VCaP (cell line): ENCODE measurements at regions not wholly inside any gene's neighbourhood (a gene's known extent, or its start where the extent isn't known, plus 50 kb on each side); places are given as distances from the start of the nearest gene placed in this dataset.

ENCODE experiments used
- H3K27ac ChIP-seq: fragments of 450-650 bp; 2 replicates; pipeline ENCODE4 v1.5.1; 2017
- CTCF ChIP-seq: fragments of 450-650 bp; conservative IDR thresholded peaks from 2 replicates; pipeline ENCODE4 v1.5.1; 2017; ENCODE audit warnings: mild to moderate bottlenecking, moderate library complexity

- no peak overlapping the region for H3K27ac ChIP-seq
- TF ChIP-seq CTCF = no peak
Observed at GRCh38 chr1:219294251-219294650, 120.6 kb downstream of the LYPLAL1 start.

- no peak overlapping the region for H3K27ac ChIP-seq
- no peak for TF ChIP-seq CTCF
Observed at GRCh38 chr1:219293410-219293809, 119.7 kb downstream of the LYPLAL1 start.

- H3K27ac ChIP-seq = no peak overlapping the region
- TF ChIP-seq CTCF = no peak
Observed at GRCh38 chr1:219292999-219293398, 119.3 kb downstream of the LYPLAL1 start.

GRCh38 chr1:219292341-219292740 is 118.7 kb downstream of the LYPLAL1 start:
- TF ChIP-seq CTCF = no peak

GRCh38 chr1:219289171-219289570 is 115.5 kb downstream of the LYPLAL1 start:
- no peak overlapping the region for H3K27ac ChIP-seq
- TF ChIP-seq CTCF = no peak

More at GRCh38 chr1:219292341-219292740, 118.7 kb downstream of the LYPLAL1 start:
- no peak overlapping the region for H3K27ac ChIP-seq

GRCh38 chr1:219283541-219283940 is 109.9 kb downstream of the LYPLAL1 start:
- no peak overlapping the region for H3K27ac ChIP-seq
- TF ChIP-seq CTCF = no peak

GRCh38 chr1:219281831-219282230 is 108.2 kb downstream of the LYPLAL1 start:
- no peak overlapping the region for H3K27ac ChIP-seq
- no peak for TF ChIP-seq CTCF
